IMR-90 (cell line): ENCODE measurements at regions not wholly inside any gene's neighbourhood (a gene's known extent, or its start where the extent isn't known, plus 50 kb on each side); places are given as distances from the start of the nearest gene placed in this dataset.

Experiments used
- ATAC-seq: fragments of 200-7000 bp; cut with Tn5 transposase; 2 replicates; pipeline ENCODE4 v1.9.1; 2020; ENCODE audit warnings: low read depth, mild to moderate bottlenecking, moderate library complexity
- BruUV-seq: library from RNA; stranded (reverse); fragments of 400-500 nt; replicated peaks from 2 replicates; lab custom pipeline; 2021; lab: Mats Ljungman, UMichigan
- CTCF ChIA-PET: fragments of 300-600 bp; formaldehyde crosslinking; extraction: SDS; loops from one replicate; lab custom pipeline; 2021; ENCODE audit warnings: antibody characterized with exemption; lab: Yijun Ruan, JAX
- POLR2A ChIA-PET: fragments of 300-600 bp; sonication (Branson Sonifier 250); formaldehyde crosslinking; loops from one replicate; lab custom pipeline; 2022; ENCODE audit warnings: antibody characterized with exemption; ENCODE audit not compliant: unreplicated experiment; lab: Charles Lee
- DNase-seq: peaks from one replicate; pipeline ENCODE4 v3.0.0; 2013
- H2AFZ ChIP-seq: replicated peaks from 2 replicates; pipeline ENCODE3; 2013; ENCODE audit warnings: low read length, mild to moderate bottlenecking; ENCODE audit not compliant: poor library complexity
- H2AK5ac ChIP-seq: 2 replicates; pipeline ENCODE4 v1.6.1; 2013; ENCODE audit warnings: low read depth, low read length, inconsistent platforms
- H2AK9ac ChIP-seq: replicated peaks from 2 replicates; pipeline ENCODE3; 2013; ENCODE audit warnings: mild to moderate bottlenecking, low read depth, low read length, moderate library complexity; ENCODE audit not compliant: poor library complexity
- H2BK120ac ChIP-seq: 2 replicates; pipeline ENCODE4 v1.6.1; 2013; ENCODE audit warnings: low read depth, low read length, inconsistent platforms
- H2BK15ac ChIP-seq: 3 replicates; pipeline ENCODE4 v1.6.1; 2013; ENCODE audit warnings: low read depth, low read length, inconsistent platforms
- H2BK20ac ChIP-seq: 2 replicates; pipeline ENCODE4 v1.6.1; 2013; ENCODE audit warnings: low read depth, mild to moderate bottlenecking, inconsistent platforms, low read length, moderate library complexity
- H2BK5ac ChIP-seq: 2 replicates; pipeline ENCODE4 v1.6.1; 2013; ENCODE audit warnings: mild to moderate bottlenecking, low read depth, low read length, inconsistent platforms; ENCODE audit not compliant: poor library complexity, severe bottlenecking
- H3K14ac ChIP-seq: replicated peaks from 2 replicates; pipeline ENCODE4 v1.6.1; 2013; ENCODE audit warnings: low read depth, low read length, inconsistent platforms
- H3K18ac ChIP-seq: 2 replicates; pipeline ENCODE4 v1.6.1; 2013; ENCODE audit warnings: low read depth, low read length, control low read depth
- H3K23ac ChIP-seq: 2 replicates; pipeline ENCODE4 v1.6.1; 2013; ENCODE audit warnings: low read depth, low read length, inconsistent platforms
- H3K27ac ChIP-seq: 2 replicates; pipeline ENCODE4 v1.5.1; 2013; ENCODE audit warnings: mild to moderate bottlenecking, control low read depth, low read length; ENCODE audit not compliant: insufficient read depth
- H3K27me3 ChIP-seq: 2 replicates; pipeline ENCODE4 v1.6.1; 2013; ENCODE audit warnings: low read length; ENCODE audit not compliant: control insufficient read depth, insufficient read depth
- H3K36me3 ChIP-seq: 2 replicates; pipeline ENCODE4 v1.6.1; 2013; ENCODE audit warnings: low read length, mixed read lengths; ENCODE audit not compliant: control insufficient read depth, insufficient read depth
- H3K4ac ChIP-seq: 2 replicates; pipeline ENCODE4 v1.6.1; 2013; ENCODE audit warnings: low read depth, low read length, inconsistent platforms
- H3K4me1 ChIP-seq: 2 replicates; pipeline ENCODE4 v1.6.1; 2013; ENCODE audit warnings: low read length, mixed read lengths; ENCODE audit not compliant: control insufficient read depth, insufficient read depth
- H3K4me2 ChIP-seq: 2 replicates; pipeline ENCODE4 v1.6.1; 2013; ENCODE audit warnings: low read depth, mild to moderate bottlenecking, control low read depth, low read length, moderate library complexity
- H3K4me3 ChIP-seq: 2 replicates; pipeline ENCODE4 v1.5.1; 2013; ENCODE audit warnings: low read depth, mild to moderate bottlenecking, control low read depth, low read length, moderate library complexity; ENCODE audit not compliant: insufficient read depth
- H3K56ac ChIP-seq: 2 replicates; pipeline ENCODE4 v1.6.1; 2013; ENCODE audit warnings: low read length, inconsistent platforms; ENCODE audit not compliant: insufficient read depth; ENCODE audit errors: extremely low read depth
- H3K79me1 ChIP-seq, 2 experiments: 2 replicates each; pipeline ENCODE4 v1.6.1; 2013; ENCODE audit warnings: low read length in 2 of 2, inconsistent platforms in 1 of 2, low read depth in 1 of 2
- H3K9ac ChIP-seq: 2 replicates; pipeline ENCODE4 v1.6.1; 2013; ENCODE audit warnings: low read depth, low read length, control low read depth
- H3K9me1 ChIP-seq: 2 replicates; pipeline ENCODE4 v1.6.1; 2013; ENCODE audit warnings: low read length, inconsistent platforms; ENCODE audit not compliant: insufficient read depth
- H3K9me3 ChIP-seq: 2 replicates; pipeline ENCODE4 v1.6.1; 2013; ENCODE audit warnings: low read length; ENCODE audit not compliant: control insufficient read depth, insufficient read depth
- H4K20me1 ChIP-seq: 2 replicates; pipeline ENCODE4 v1.6.1; 2013; ENCODE audit warnings: low read length, inconsistent platforms; ENCODE audit not compliant: insufficient read depth
- H4K5ac ChIP-seq: 2 replicates; pipeline ENCODE4 v1.6.1; 2013; ENCODE audit warnings: mild to moderate bottlenecking, low read depth, low read length, control low read depth
- H4K8ac ChIP-seq, 2 experiments: 2 replicates each; pipeline ENCODE4 v1.6.1; 2013; ENCODE audit warnings: low read depth in 2 of 2, low read length in 2 of 2, control low read depth in 1 of 2, inconsistent platforms in 1 of 2
- H4K91ac ChIP-seq: 2 replicates; pipeline ENCODE4 v1.6.1; 2013; ENCODE audit warnings: low read depth, low read length, inconsistent platforms; ENCODE audit not compliant: insufficient read depth
- BHLHE40 ChIP-seq: fragments of 150-350 bp; IDR thresholded peaks from 2 replicates; pipeline ENCODE4 v1.6.1; 2016; ENCODE audit warnings: mild to moderate bottlenecking, low read depth, low read length
- CHD1 ChIP-seq: IDR thresholded peaks from 2 replicates; pipeline ENCODE4 v1.6.1; 2012; ENCODE audit warnings: low read depth, low read length, improper control_type of control experiment
- CTCF ChIP-seq: conservative IDR thresholded peaks from 2 replicates; pipeline ENCODE4 v1.5.1; 2012; ENCODE audit warnings: mild to moderate bottlenecking, low read depth, low read length, improper control_type of control experiment
- ELK1 ChIP-seq: fragments of 150-350 bp; IDR thresholded peaks from 2 replicates; pipeline ENCODE4 v1.6.1; 2016; ENCODE audit warnings: low read depth, mild to moderate bottlenecking, low read length, moderate library complexity, borderline replicate concordance
- FOS ChIP-seq: fragments of 150-350 bp; IDR thresholded peaks from 2 replicates; pipeline ENCODE4 v1.6.1; 2016; ENCODE audit warnings: low read depth, low read length
- MAFK ChIP-seq: IDR thresholded peaks from 2 replicates; pipeline ENCODE4 v1.6.1; 2012; ENCODE audit warnings: low read depth, low read length, improper control_type of control experiment
- MXI1 ChIP-seq: IDR thresholded peaks from 2 replicates; pipeline ENCODE4 v1.6.1; 2012; ENCODE audit warnings: low read depth, mild to moderate bottlenecking, low read length, moderate library complexity, borderline replicate concordance
- NFE2L2 ChIP-seq: fragments of 150-350 bp; IDR thresholded peaks from 2 replicates; pipeline ENCODE4 v1.6.1; 2016; ENCODE audit warnings: low read depth, mild to moderate bottlenecking, low read length
- POLR2A ChIP-seq: IDR thresholded peaks from 2 replicates; pipeline ENCODE4 v1.6.1; 2012; ENCODE audit warnings: mild to moderate bottlenecking, low read depth, low read length
- RAD21 ChIP-seq: IDR thresholded peaks from 2 replicates; pipeline ENCODE4 v1.6.1; 2012; ENCODE audit warnings: low read length, improper control_type of control experiment
- RCOR1 ChIP-seq: IDR thresholded peaks from 2 replicates; pipeline ENCODE4 v1.6.1; 2012; ENCODE audit warnings: mild to moderate bottlenecking, low read length, improper control_type of control experiment; ENCODE audit not compliant: insufficient replicate concordance
- RFX5 ChIP-seq: IDR thresholded peaks from 2 replicates; pipeline ENCODE4 v1.8.0; 2012; ENCODE audit warnings: low read depth, mild to moderate bottlenecking, low read length, moderate library complexity
- WGBS, 2 experiments: methylation state at CpG; one replicate each; pipeline versions ENCODE4 v1.1.5 to v1.1.7; 2013; ENCODE audit warnings: missing lambda C conversion rate in 2 of 2; ENCODE audit not compliant: insufficient read length in 1 of 2; ENCODE audit errors: extremely low coverage in 2 of 2; 5-methylcytosine and 5-hydroxymethylcytosine counted together
- dilution Hi-C: fragments of 300-500 bp; cut with HindIII; formaldehyde crosslinking; loops from one replicate; pipeline ENCODE4 v1.14.3; 2018; ENCODE audit warnings: low sequenced_read_pairs; ENCODE audit not compliant: unreplicated experiment
- in situ Hi-C: fragments of 300-500 bp; cut with MboI; formaldehyde crosslinking; loops from 3 replicates; pipeline ENCODE4 v1.14.3; 2019; ENCODE audit warnings: low sequenced_read_pairs, inconsistent platforms, mixed read lengths
- intact Hi-C: fragments of 100-400 bp; cut with micrococcal nuclease; formaldehyde crosslinking; loops from 2 replicates; pipeline ENCODE4 v1.10.0; 2022

GRCh38 chr3:174792864-174793263 is 66.3 kb upstream of the NAALADL2 start:
- H3K18ac ChIP-seq, result no peak overlapping the region
- H3K14ac ChIP-seq, result no peak overlapping the region
- H2AFZ ChIP-seq, result no peak overlapping the region
- H2BK120ac ChIP-seq, result no peak overlapping the region
- no peak overlapping the region for H3K56ac ChIP-seq
- H3K9ac ChIP-seq, result no peak overlapping the region
- H3K4ac ChIP-seq, result no peak overlapping the region
- no peak overlapping the region for H4K8ac ChIP-seq
- no peaks in the 10 kb centered on the region for H3K4me1 ChIP-seq
- no peak overlapping the region for H3K23ac ChIP-seq
- no peak overlapping the region for H4K91ac ChIP-seq
- no peaks in the 10 kb centered on the region for H3K9me1 ChIP-seq
- no peaks in the 10 kb centered on the region for H3K9me3 ChIP-seq
- H4K5ac ChIP-seq, result no peak overlapping the region
- BruUV-seq, result no TSS peak
- ChIA-PET CTCF (no interaction called here), POLR2A (no interaction called here)
- H3K79me1 ChIP-seq, result no peaks in the 10 kb centered on the region
- ATAC-seq, result no peak
- DNase-seq, result no peak
- no peak overlapping the region for H2BK15ac ChIP-seq
- no peaks in the 10 kb centered on the region for H3K27me3 ChIP-seq
- no peak for TF ChIP-seq BHLHE40
- no peak for TF ChIP-seq NFE2L2
- no peak for TF ChIP-seq ELK1
- no peak for TF ChIP-seq RFX5
- no peak for TF ChIP-seq RAD21
- no peak for TF ChIP-seq MXI1
- no peak for TF ChIP-seq POLR2A
- TF ChIP-seq CTCF, result no peak
- TF ChIP-seq RCOR1, result no peak
- TF ChIP-seq MAFK, result no peak
- TF ChIP-seq FOS, result no peak
- TF ChIP-seq CHD1, result no peak
- no peak overlapping the region for H2BK20ac ChIP-seq
- intact Hi-C loops, result no loop called here
- dilution Hi-C loops, result no loop called here
- no peak overlapping the region for H3K4me3 ChIP-seq
- no peak overlapping the region for H2BK5ac ChIP-seq
- no peaks in the 10 kb centered on the region for H4K20me1 ChIP-seq
- in situ Hi-C loops, result no loop called here
- no peak overlapping the region for H3K27ac ChIP-seq
- H2AK5ac ChIP-seq, result no peak overlapping the region
- WGBS, 2 experiments, result no CpG with 5 or more reads among the region's 1 CpG
- no peak overlapping the region for H3K4me2 ChIP-seq
- H3K36me3 ChIP-seq, result no peaks in the 10 kb centered on the region
- no peak overlapping the region for H2AK9ac ChIP-seq
